HepG2 (cell line): ENCODE measurements at regions not wholly inside any gene's neighbourhood (a gene's known extent, or its start where the extent isn't known, plus 50 kb on each side); places are given as distances from the start of the nearest gene placed in this dataset.

ENCODE experiments used
- ATAC-seq: fragments of 200-7000 bp; cut with Tn5 transposase; 3 replicates; pipeline ENCODE4 v1.9.1; 2020; ENCODE audit warnings: mild to moderate bottlenecking, moderate library complexity
- BruUV-seq: library from RNA; stranded (reverse); fragments of 400-500 nt; replicated peaks from 2 replicates; lab custom pipeline; 2021; lab: Mats Ljungman, UMichigan
- CTCF ChIA-PET: fragments of 300-600 bp; formaldehyde crosslinking; extraction: SDS; loops from one replicate; lab custom pipeline; 2021; ENCODE audit warnings: low total read pairs, inconsistent platforms, low intra/inter-chr PET ratio; lab: Yijun Ruan, JAX
- POLR2A ChIA-PET: fragments of 350-600 bp; sonication (Branson Sonifier 250); formaldehyde crosslinking; loops from one replicate; lab custom pipeline; 2020; ENCODE audit warnings: antibody characterized with exemption, inconsistent platforms; lab: Yijun Ruan, JAX
- DNase-seq: peaks from one replicate; pipeline ENCODE4 v3.0.0-alpha.2; 2015; ENCODE audit warnings: low spot score
- FAIRE-seq: peaks from 3 replicates; lab custom pipeline; 2011; peaks lifted over from hg19 to GRCh38; lab: Jason Lieb, UNC
- H2AFZ ChIP-seq: one replicate; pipeline ENCODE4 v1.6.1; 2011; ENCODE audit warnings: low read length, inconsistent platforms
- H3K27ac ChIP-seq: fragments of 300-600 bp; 3 replicates; pipeline ENCODE4 v1.8.0; 2011; ENCODE audit warnings: mixed run types, mild to moderate bottlenecking, mixed read lengths, low read length, inconsistent platforms; ENCODE audit not compliant: insufficient read depth; ENCODE audit errors: extremely low read length
- H3K27me3 ChIP-seq, 2 experiments: fragments of 200-600 bp in 1 of 2; 2 replicates in 1 of 2; 3 replicates in 1 of 2; pipeline versions ENCODE4 v1.6.0 to v1.8.0; 2011; ENCODE audit warnings: low read length in 2 of 2, mild to moderate bottlenecking in 2 of 2, moderate library complexity in 2 of 2, inconsistent platforms in 1 of 2; ENCODE audit not compliant: insufficient read depth in 2 of 2, control insufficient read depth in 1 of 2
- H3K36me3 ChIP-seq, 2 experiments: fragments of 200-600 bp in 1 of 2; replicated peaks in 1 of 2; 2 replicates in 1 of 2; 3 replicates in 1 of 2; pipeline versions ENCODE4 v1.5.1 to v1.8.0; 2011; ENCODE audit warnings: low read length in 2 of 2, inconsistent platforms in 1 of 2; ENCODE audit not compliant: insufficient read depth in 2 of 2, control insufficient read depth in 1 of 2
- H3K4me1 ChIP-seq: 2 replicates; pipeline ENCODE4 v1.5.1; 2012; ENCODE audit warnings: low read length, inconsistent platforms; ENCODE audit not compliant: insufficient read depth
- H3K4me2 ChIP-seq: 2 replicates; pipeline ENCODE4 v1.6.0; 2011; ENCODE audit warnings: low read depth, low read length, inconsistent platforms
- H3K4me3 ChIP-seq, 3 experiments: fragments of 200-600 bp in 1 of 3; sonication (generic), shearing (Covaris generic) in 1 of 3; replicated peaks in 1 of 3; 2 replicates each; pipeline ENCODE4 v1.5.1; 2011 to 2016; ENCODE audit warnings: low read length in 3 of 3, inconsistent platforms in 2 of 3, low read depth in 2 of 3, mild to moderate bottlenecking in 2 of 3, control low read depth in 1 of 3, mixed read lengths in 1 of 3; ENCODE audit not compliant: insufficient read depth in 1 of 3
- H3K79me2 ChIP-seq: one replicate; pipeline ENCODE4 v1.6.1; 2011; ENCODE audit warnings: low read length, inconsistent platforms; ENCODE audit not compliant: insufficient read depth
- H3K9ac ChIP-seq: 2 replicates; pipeline ENCODE4 v1.6.0; 2011; ENCODE audit warnings: mild to moderate bottlenecking, low read depth, low read length, inconsistent platforms; ENCODE audit not compliant: insufficient read depth
- H3K9me3 ChIP-seq: 2 replicates; pipeline ENCODE4 v1.5.1; 2012; ENCODE audit warnings: mild to moderate bottlenecking, low read length
- H4K20me1 ChIP-seq: 2 replicates; pipeline ENCODE4 v1.6.0; 2011; ENCODE audit warnings: inconsistent platforms, mild to moderate bottlenecking, low read length, moderate library complexity; ENCODE audit not compliant: insufficient read depth
- BCLAF1 ChIP-seq: fragments of 450-650 bp; IDR thresholded peaks from 2 replicates; pipeline ENCODE4 v1.6.1; 2017; ENCODE audit warnings: mild to moderate bottlenecking
- ISL2 ChIP-seq: sonication (generic); formaldehyde crosslinking; IDR thresholded peaks from 2 replicates; pipeline ENCODE4 v1.5.0; 2020; ENCODE audit warnings: missing genetic modification reagents
- LBX2 ChIP-seq: sonication (generic); formaldehyde crosslinking; IDR thresholded peaks from 2 replicates; pipeline ENCODE4 v1.5.0; 2020; ENCODE audit warnings: missing genetic modification reagents, mild to moderate bottlenecking, borderline replicate concordance
- PPARG ChIP-seq: conservative IDR thresholded peaks from 2 replicates; pipeline ENCODE4 v1.6.1; 2016; ENCODE audit warnings: missing biosample characterization, missing genetic modification reagents
- PREB ChIP-seq: sonication (generic); formaldehyde crosslinking; IDR thresholded peaks from 2 replicates; pipeline ENCODE4 v1.4.0; 2020; ENCODE audit warnings: missing genetic modification reagents
- SMAD3 ChIP-seq: sonication (generic); formaldehyde crosslinking; IDR thresholded peaks from 2 replicates; pipeline ENCODE4 v1.4.0; 2020; ENCODE audit warnings: missing genetic modification reagents
- ZBTB20 ChIP-seq: sonication (generic); formaldehyde crosslinking; IDR thresholded peaks from 2 replicates; pipeline ENCODE4 v1.8.1; 2023; ENCODE audit warnings: missing genetic modification reagents, low read depth, mild to moderate bottlenecking, borderline replicate concordance
- ZNF205 ChIP-seq: IDR thresholded peaks from 2 replicates; pipeline ENCODE4 v1.6.1; 2018; ENCODE audit warnings: missing biosample characterization, missing genetic modification reagents
- ZNF280D ChIP-seq: sonication (generic); formaldehyde crosslinking; IDR thresholded peaks from 2 replicates; pipeline ENCODE4 v1.5.1; 2020; ENCODE audit warnings: mild to moderate bottlenecking, missing genetic modification reagents
- WGBS: methylation state at CpG from one replicate; pipeline ENCODE4 v1.1.6; 2017; ENCODE audit warnings: low lambda C conversion rate; 5-methylcytosine and 5-hydroxymethylcytosine counted together
- in situ Hi-C: cut with HindIII; loops from 2 replicates; pipeline ENCODE4 v1.10.0; 2017; ENCODE audit warnings: low pct_unique_long_range_greater_than_20kb; ENCODE audit not compliant: extremely low pct_ligation_motif_present
- intact Hi-C: fragments of 100-400 bp; cut with micrococcal nuclease; formaldehyde crosslinking; loops from one replicate; pipeline ENCODE4 v1.10.0; 2022; ENCODE audit not compliant: unreplicated experiment

- TF ChIP-seq ZNF280D (CRISPR knock-in tag) (no peak), ZNF205 (CRISPR knock-in tag) (no peak)
These were observed 73.8 kb downstream of the DIO3 start (continued) for GRCh38 chr14:101634850-101635748.

GRCh38 chr14:101635749-101636560 is 74.7 kb downstream of the DIO3 start:
- Histone ChIP-seq H4K20me1 (no peaks in the 10 kb centered on the region), H3K36me3 (no peaks in the 10 kb centered on the region), H3K4me3 (no peak overlapping the region), H3K4me1 (no peaks in the 10 kb centered on the region), H3K79me2 (no peaks in the 10 kb centered on the region), H3K4me2 (no peak overlapping the region), H2AFZ (no peak overlapping the region), H3K9ac (no peak overlapping the region), H3K27ac (no peak overlapping the region), H3K9me3 (no peaks in the 10 kb centered on the region), H3K27me3 (peaks cover 0 to 16% of the 10 kb centered on the region in 2 experiments; a peak in 3 of 5 replicates)
- no TSS peak for BruUV-seq
- FAIRE-seq (no peak), DNase-seq (no peak), ATAC-seq (peak; percentile 47; the same call in 1 of the 3 replicates)
- CTCF ChIA-PET: no interaction called here
- intact Hi-C loops: loop anchor here (10.0 kb wide), 1 partner anchor 971 kb away; no protein-coding TSS in a partner anchor
- POLR2A ChIA-PET: no interaction called here
- in situ Hi-C loops: no loop called here
- WGBS: 54% methylated on average over 14 of the region's 18 CpGs
- no peak for TF ChIP-seq LBX2 (CRISPR knock-in tag)
- no peak for TF ChIP-seq PREB (CRISPR knock-in tag)
- TF ChIP-seq BCLAF1: no peak
- no peak for TF ChIP-seq SMAD3 (CRISPR knock-in tag)
- TF ChIP-seq PPARG (CRISPR knock-in tag): no peak
- TF ChIP-seq ZBTB20: no peak
- TF ChIP-seq ISL2: no peak
